HepG2 (cell line): ENCODE measurements at regions not wholly inside any gene's neighbourhood (a gene's known extent, or its start where the extent isn't known, plus 50 kb on each side); places are given as distances from the start of the nearest gene placed in this dataset.

ENCODE experiments used
- ATAC-seq: fragments of 200-7000 bp; cut with Tn5 transposase; 3 replicates; pipeline ENCODE4 v1.9.1; 2020; ENCODE audit warnings: mild to moderate bottlenecking, moderate library complexity
- BruUV-seq: library from RNA; stranded (reverse); fragments of 400-500 nt; replicated peaks from 2 replicates; lab custom pipeline; 2021; lab: Mats Ljungman, UMichigan
- CTCF ChIA-PET: fragments of 300-600 bp; formaldehyde crosslinking; extraction: SDS; loops from one replicate; lab custom pipeline; 2021; ENCODE audit warnings: low total read pairs, inconsistent platforms, low intra/inter-chr PET ratio; lab: Yijun Ruan, JAX
- POLR2A ChIA-PET: fragments of 350-600 bp; sonication (Branson Sonifier 250); formaldehyde crosslinking; loops from one replicate; lab custom pipeline; 2020; ENCODE audit warnings: antibody characterized with exemption, inconsistent platforms; lab: Yijun Ruan, JAX
- DNase-seq: peaks from one replicate; pipeline ENCODE4 v3.0.0-alpha.2; 2015; ENCODE audit warnings: low spot score
- FAIRE-seq: peaks from 3 replicates; lab custom pipeline; 2011; peaks lifted over from hg19 to GRCh38; lab: Jason Lieb, UNC
- H2AFZ ChIP-seq: one replicate; pipeline ENCODE4 v1.6.1; 2011; ENCODE audit warnings: low read length, inconsistent platforms
- H3K27ac ChIP-seq: fragments of 300-600 bp; 3 replicates; pipeline ENCODE4 v1.8.0; 2011; ENCODE audit warnings: mixed run types, mild to moderate bottlenecking, mixed read lengths, low read length, inconsistent platforms; ENCODE audit not compliant: insufficient read depth; ENCODE audit errors: extremely low read length
- H3K27me3 ChIP-seq, 2 experiments: fragments of 200-600 bp in 1 of 2; 2 replicates in 1 of 2; 3 replicates in 1 of 2; pipeline versions ENCODE4 v1.6.0 to v1.8.0; 2011; ENCODE audit warnings: low read length in 2 of 2, mild to moderate bottlenecking in 2 of 2, moderate library complexity in 2 of 2, inconsistent platforms in 1 of 2; ENCODE audit not compliant: insufficient read depth in 2 of 2, control insufficient read depth in 1 of 2
- H3K36me3 ChIP-seq, 2 experiments: fragments of 200-600 bp in 1 of 2; replicated peaks in 1 of 2; 2 replicates in 1 of 2; 3 replicates in 1 of 2; pipeline versions ENCODE4 v1.5.1 to v1.8.0; 2011; ENCODE audit warnings: low read length in 2 of 2, inconsistent platforms in 1 of 2; ENCODE audit not compliant: insufficient read depth in 2 of 2, control insufficient read depth in 1 of 2
- H3K4me1 ChIP-seq: 2 replicates; pipeline ENCODE4 v1.5.1; 2012; ENCODE audit warnings: low read length, inconsistent platforms; ENCODE audit not compliant: insufficient read depth
- H3K4me2 ChIP-seq: 2 replicates; pipeline ENCODE4 v1.6.0; 2011; ENCODE audit warnings: low read depth, low read length, inconsistent platforms
- H3K4me3 ChIP-seq, 3 experiments: fragments of 200-600 bp in 1 of 3; sonication (generic), shearing (Covaris generic) in 1 of 3; replicated peaks in 1 of 3; 2 replicates each; pipeline ENCODE4 v1.5.1; 2011 to 2016; ENCODE audit warnings: low read length in 3 of 3, inconsistent platforms in 2 of 3, low read depth in 2 of 3, mild to moderate bottlenecking in 2 of 3, control low read depth in 1 of 3, mixed read lengths in 1 of 3; ENCODE audit not compliant: insufficient read depth in 1 of 3
- H3K79me2 ChIP-seq: one replicate; pipeline ENCODE4 v1.6.1; 2011; ENCODE audit warnings: low read length, inconsistent platforms; ENCODE audit not compliant: insufficient read depth
- H3K9ac ChIP-seq: 2 replicates; pipeline ENCODE4 v1.6.0; 2011; ENCODE audit warnings: mild to moderate bottlenecking, low read depth, low read length, inconsistent platforms; ENCODE audit not compliant: insufficient read depth
- H3K9me3 ChIP-seq: 2 replicates; pipeline ENCODE4 v1.5.1; 2012; ENCODE audit warnings: mild to moderate bottlenecking, low read length
- H4K20me1 ChIP-seq: 2 replicates; pipeline ENCODE4 v1.6.0; 2011; ENCODE audit warnings: inconsistent platforms, mild to moderate bottlenecking, low read length, moderate library complexity; ENCODE audit not compliant: insufficient read depth
- ELF4 ChIP-seq: sonication (generic); formaldehyde crosslinking; IDR thresholded peaks from 2 replicates; pipeline ENCODE4 v1.5.0; 2020; ENCODE audit warnings: missing genetic modification reagents, mild to moderate bottlenecking, moderate library complexity, borderline replicate concordance
- HCFC1 ChIP-seq: fragments of 150-350 bp; IDR thresholded peaks from 2 replicates; pipeline ENCODE4 v1.6.1; 2014; ENCODE audit warnings: low read depth, low read length
- POLR2A ChIP-seq, 2 experiments: IDR thresholded peaks; 2 replicates each; pipeline ENCODE4 v1.6.1; 2011; ENCODE audit warnings: low read depth in 2 of 2, low read length in 2 of 2, mild to moderate bottlenecking in 1 of 2, moderate library complexity in 1 of 2; ENCODE audit not compliant: insufficient read depth in 1 of 2
- SRY ChIP-seq: sonication (generic); formaldehyde crosslinking; IDR thresholded peaks from 2 replicates; pipeline ENCODE4 v1.8.0; 2022; ENCODE audit warnings: mild to moderate bottlenecking, missing genetic modification reagents
- STAT5B ChIP-seq: sonication (generic); formaldehyde crosslinking; IDR thresholded peaks from 2 replicates; pipeline ENCODE4 v1.4.0; 2020; ENCODE audit warnings: missing genetic modification reagents
- ZNF3 ChIP-seq: IDR thresholded peaks from 2 replicates; pipeline ENCODE4 v1.7.0; 2017; ENCODE audit warnings: inconsistent platforms
- ZNF724P ChIP-seq: sonication (generic); formaldehyde crosslinking; IDR thresholded peaks from 2 replicates; pipeline ENCODE4 v1.8.0; 2022; ENCODE audit warnings: missing genetic modification reagents, borderline replicate concordance
- ZNF790 ChIP-seq: sonication (generic); formaldehyde crosslinking; IDR thresholded peaks from 2 replicates; pipeline ENCODE4 v1.8.0; 2022; ENCODE audit warnings: missing genetic modification reagents, mild to moderate bottlenecking, borderline replicate concordance
- WGBS: methylation state at CpG from one replicate; pipeline ENCODE4 v1.1.6; 2017; ENCODE audit warnings: low lambda C conversion rate; 5-methylcytosine and 5-hydroxymethylcytosine counted together
- in situ Hi-C: cut with HindIII; loops from 2 replicates; pipeline ENCODE4 v1.10.0; 2017; ENCODE audit warnings: low pct_unique_long_range_greater_than_20kb; ENCODE audit not compliant: extremely low pct_ligation_motif_present
- intact Hi-C: fragments of 100-400 bp; cut with micrococcal nuclease; formaldehyde crosslinking; loops from one replicate; pipeline ENCODE4 v1.10.0; 2022; ENCODE audit not compliant: unreplicated experiment
- TF ChIP-seq, protein P1 (sequence below): sonication (generic); formaldehyde crosslinking; IDR thresholded peaks from 2 replicates; pipeline ENCODE4 v1.4.0; 2020; ENCODE audit warnings: missing genetic modification reagents
- TF ChIP-seq, protein P2 (sequence below): sonication (generic); formaldehyde crosslinking; IDR thresholded peaks from 2 replicates; pipeline ENCODE4 v1.8.0; 2022; ENCODE audit warnings: missing genetic modification reagents, mild to moderate bottlenecking, inconsistent platforms, borderline replicate concordance
- TF ChIP-seq, protein P3 (sequence below): sonication (generic); formaldehyde crosslinking; IDR thresholded peaks from 2 replicates; pipeline ENCODE4 v1.4.0; 2020; ENCODE audit warnings: mild to moderate bottlenecking, missing genetic modification reagents, borderline replicate concordance
- TF ChIP-seq, protein P4 (sequence below): sonication (generic); formaldehyde crosslinking; IDR thresholded peaks from 2 replicates; pipeline ENCODE4 v1.5.0; 2020; ENCODE audit warnings: mild to moderate bottlenecking, missing genetic modification reagents

DNA sequence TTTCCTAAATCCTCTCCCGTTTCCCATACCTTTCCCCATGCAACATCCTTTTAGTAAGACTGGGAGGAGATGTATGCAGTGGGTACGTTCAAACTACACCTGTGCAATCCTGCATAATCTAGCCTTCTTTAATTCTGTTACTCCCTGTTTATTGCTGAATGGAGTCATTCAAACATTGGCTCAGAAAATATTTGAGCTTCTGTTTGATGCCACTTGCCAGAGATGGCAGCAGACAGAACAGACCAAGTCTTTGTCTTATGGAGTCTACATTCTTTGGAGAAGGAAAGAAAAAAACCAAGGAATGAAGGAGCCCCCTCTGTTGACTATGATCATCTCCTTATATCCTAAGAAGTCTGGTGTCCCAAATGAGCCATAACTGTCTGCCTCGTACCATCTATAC is 288.8 kb downstream of the HAPSTR1 start:
- no peak overlapping the region for H3K4me2 ChIP-seq
- POLR2A ChIA-PET = no interaction called here
- WGBS = 3% methylated on average over 3 of the region's 3 CpGs
- in situ Hi-C loops = no loop called here
- H4K20me1 ChIP-seq = no peaks in the 10 kb centered on the region
- no peak overlapping the region for H3K4me3 ChIP-seq
- H2AFZ ChIP-seq = no peak overlapping the region
- CTCF ChIA-PET = no interaction called here
- ATAC-seq = no peak
- peaks cover 8% of the 10 kb centered on the region; the same call in 1 of the 2 replicates for H3K4me1 ChIP-seq
- H3K36me3 ChIP-seq = no peaks in the 10 kb centered on the region
- no peak overlapping the region for H3K27ac ChIP-seq
- intact Hi-C loops = no loop called here
- DNase-seq = no peak
- H3K79me2 ChIP-seq = no peaks in the 10 kb centered on the region
- H3K27me3 ChIP-seq = peaks cover 1 to 3% of the 10 kb centered on the region in 2 experiments; a peak in 1 of 5 replicates
- BruUV-seq = no TSS peak
- H3K9me3 ChIP-seq = no peaks in the 10 kb centered on the region
- FAIRE-seq = no peak
- H3K9ac ChIP-seq = no peak overlapping the region
- TF ChIP-seq ZNF724P (no peak), ELF4 (CRISPR knock-in tag) (no peak), POLR2A (IDR thresholded peaks at IDR 0.05; ENCODE audit: insufficient read depth in 1 of 2, low read depth in 2 of 2, low read length in 2 of 2) (no peak), SRY (no peak), HCFC1 (no peak), ZNF790 (CRISPR knock-in tag) (no peak), ZNF3 (CRISPR knock-in tag) (no peak), STAT5B (CRISPR knock-in tag) (no peak)
- TF ChIP-seq, protein P1, sequence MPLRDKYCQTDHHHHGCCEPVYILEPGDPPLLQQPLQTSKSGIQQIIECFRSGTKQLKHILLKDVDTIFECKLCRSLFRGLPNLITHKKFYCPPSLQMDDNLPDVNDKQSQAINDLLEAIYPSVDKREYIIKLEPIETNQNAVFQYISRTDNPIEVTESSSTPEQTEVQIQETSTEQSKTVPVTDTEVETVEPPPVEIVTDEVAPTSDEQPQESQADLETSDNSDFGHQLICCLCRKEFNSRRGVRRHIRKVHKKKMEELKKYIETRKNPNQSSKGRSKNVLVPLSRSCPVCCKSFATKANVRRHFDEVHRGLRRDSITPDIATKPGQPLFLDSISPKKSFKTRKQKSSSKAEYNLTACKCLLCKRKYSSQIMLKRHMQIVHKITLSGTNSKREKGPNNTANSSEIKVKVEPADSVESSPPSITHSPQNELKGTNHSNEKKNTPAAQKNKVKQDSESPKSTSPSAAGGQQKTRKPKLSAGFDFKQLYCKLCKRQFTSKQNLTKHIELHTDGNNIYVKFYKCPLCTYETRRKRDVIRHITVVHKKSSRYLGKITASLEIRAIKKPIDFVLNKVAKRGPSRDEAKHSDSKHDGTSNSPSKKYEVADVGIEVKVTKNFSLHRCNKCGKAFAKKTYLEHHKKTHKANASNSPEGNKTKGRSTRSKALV (CRISPR knock-in tag) = no peak
- TF ChIP-seq, protein P2, sequence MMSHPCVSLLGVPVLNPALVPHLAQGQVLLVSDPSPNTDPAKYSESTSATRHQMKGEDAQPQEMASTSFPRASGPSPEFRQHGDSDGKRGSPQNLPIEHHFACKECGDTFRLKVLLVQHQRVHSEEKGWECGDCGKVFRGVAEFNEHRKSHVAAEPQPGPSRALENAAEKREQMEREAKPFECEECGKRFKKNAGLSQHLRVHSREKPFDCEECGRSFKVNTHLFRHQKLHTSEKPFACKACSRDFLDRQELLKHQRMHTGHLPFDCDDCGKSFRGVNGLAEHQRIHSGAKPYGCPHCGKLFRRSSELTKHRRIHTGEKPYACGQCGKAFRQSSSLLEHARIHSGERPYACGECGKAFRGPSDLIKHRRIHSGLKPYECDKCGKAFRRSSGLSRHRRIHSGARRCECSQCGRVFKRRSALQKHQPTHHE (CRISPR knock-in tag) = no peak
- TF ChIP-seq, protein P3, sequence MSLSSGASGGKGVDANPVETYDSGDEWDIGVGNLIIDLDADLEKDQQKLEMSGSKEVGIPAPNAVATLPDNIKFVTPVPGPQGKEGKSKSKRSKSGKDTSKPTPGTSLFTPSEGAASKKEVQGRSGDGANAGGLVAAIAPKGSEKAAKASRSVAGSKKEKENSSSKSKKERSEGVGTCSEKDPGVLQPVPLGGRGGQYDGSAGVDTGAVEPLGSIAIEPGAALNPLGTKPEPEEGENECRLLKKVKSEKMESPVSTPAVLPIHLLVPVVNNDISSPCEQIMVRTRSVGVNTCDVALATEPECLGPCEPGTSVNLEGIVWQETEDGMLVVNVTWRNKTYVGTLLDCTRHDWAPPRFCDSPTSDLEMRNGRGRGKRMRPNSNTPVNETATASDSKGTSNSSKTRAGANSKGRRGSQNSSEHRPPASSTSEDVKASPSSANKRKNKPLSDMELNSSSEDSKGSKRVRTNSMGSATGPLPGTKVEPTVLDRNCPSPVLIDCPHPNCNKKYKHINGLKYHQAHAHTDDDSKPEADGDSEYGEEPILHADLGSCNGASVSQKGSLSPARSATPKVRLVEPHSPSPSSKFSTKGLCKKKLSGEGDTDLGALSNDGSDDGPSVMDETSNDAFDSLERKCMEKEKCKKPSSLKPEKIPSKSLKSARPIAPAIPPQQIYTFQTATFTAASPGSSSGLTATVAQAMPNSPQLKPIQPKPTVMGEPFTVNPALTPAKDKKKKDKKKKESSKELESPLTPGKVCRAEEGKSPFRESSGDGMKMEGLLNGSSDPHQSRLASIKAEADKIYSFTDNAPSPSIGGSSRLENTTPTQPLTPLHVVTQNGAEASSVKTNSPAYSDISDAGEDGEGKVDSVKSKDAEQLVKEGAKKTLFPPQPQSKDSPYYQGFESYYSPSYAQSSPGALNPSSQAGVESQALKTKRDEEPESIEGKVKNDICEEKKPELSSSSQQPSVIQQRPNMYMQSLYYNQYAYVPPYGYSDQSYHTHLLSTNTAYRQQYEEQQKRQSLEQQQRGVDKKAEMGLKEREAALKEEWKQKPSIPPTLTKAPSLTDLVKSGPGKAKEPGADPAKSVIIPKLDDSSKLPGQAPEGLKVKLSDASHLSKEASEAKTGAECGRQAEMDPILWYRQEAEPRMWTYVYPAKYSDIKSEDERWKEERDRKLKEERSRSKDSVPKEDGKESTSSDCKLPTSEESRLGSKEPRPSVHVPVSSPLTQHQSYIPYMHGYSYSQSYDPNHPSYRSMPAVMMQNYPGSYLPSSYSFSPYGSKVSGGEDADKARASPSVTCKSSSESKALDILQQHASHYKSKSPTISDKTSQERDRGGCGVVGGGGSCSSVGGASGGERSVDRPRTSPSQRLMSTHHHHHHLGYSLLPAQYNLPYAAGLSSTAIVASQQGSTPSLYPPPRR (CRISPR knock-in tag) = no peak
- TF ChIP-seq, protein P4, sequence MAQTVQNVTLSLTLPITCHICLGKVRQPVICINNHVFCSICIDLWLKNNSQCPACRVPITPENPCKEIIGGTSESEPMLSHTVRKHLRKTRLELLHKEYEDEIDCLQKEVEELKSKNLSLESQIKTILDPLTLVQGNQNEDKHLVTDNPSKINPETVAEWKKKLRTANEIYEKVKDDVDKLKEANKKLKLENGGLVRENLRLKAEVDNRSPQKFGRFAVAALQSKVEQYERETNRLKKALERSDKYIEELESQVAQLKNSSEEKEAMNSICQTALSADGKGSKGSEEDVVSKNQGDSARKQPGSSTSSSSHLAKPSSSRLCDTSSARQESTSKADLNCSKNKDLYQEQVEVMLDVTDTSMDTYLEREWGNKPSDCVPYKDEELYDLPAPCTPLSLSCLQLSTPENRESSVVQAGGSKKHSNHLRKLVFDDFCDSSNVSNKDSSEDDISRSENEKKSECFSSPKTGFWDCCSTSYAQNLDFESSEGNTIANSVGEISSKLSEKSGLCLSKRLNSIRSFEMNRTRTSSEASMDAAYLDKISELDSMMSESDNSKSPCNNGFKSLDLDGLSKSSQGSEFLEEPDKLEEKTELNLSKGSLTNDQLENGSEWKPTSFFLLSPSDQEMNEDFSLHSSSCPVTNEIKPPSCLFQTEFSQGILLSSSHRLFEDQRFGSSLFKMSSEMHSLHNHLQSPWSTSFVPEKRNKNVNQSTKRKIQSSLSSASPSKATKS = no peak
